ENCODE measurements at regions not wholly inside any gene's neighbourhood (a gene's known extent, or its start where the extent isn't known, plus 50 kb on each side); places are given as distances from the start of the nearest gene placed in this dataset.

- Histone ChIP-seq H3K36me3 (ENCODE audit: control insufficient read depth in 2 of 2, insufficient read depth in 2 of 2, low read length in 1 of 2) (no peaks in the 10 kb centered on the region), H3K27me3 (ENCODE audit: control insufficient read depth in 1 of 2, insufficient read depth in 2 of 2, low read length in 2 of 2) (no peaks in the 10 kb centered on the region), H3K4me3 (ENCODE audit: low read depth in 1 of 2, low read length in 2 of 2) (no peak overlapping the region), H3K4me1 (ENCODE audit: control insufficient read depth in 2 of 2, insufficient read depth in 2 of 2, low read length in 1 of 2) (no peaks in the 10 kb centered on the region), H3K27ac (ENCODE audit: low read depth in 2 of 2, low read length in 1 of 2) (no peak overlapping the region), H3K9me3 (ENCODE audit: control insufficient read depth in 2 of 2, insufficient read depth in 1 of 2, low read depth in 1 of 2, low read length in 1 of 2) (no peaks in the 10 kb centered on the region)
- WGBS, 2 donors: 20 to 27% methylated on average over 3 of the region's 3 CpGs
Measured at GRCh38 chr3:135516143-135516542, 449.4 kb upstream of the PPP2R3A start.

GRCh38 chr3:135528413-135529015 lies 437.0 kb upstream of the PPP2R3A start:
- H3K4me3 ChIP-seq (ENCODE audit: low read depth in 1 of 2, low read length in 2 of 2): no peak overlapping the region
- WGBS, 2 donors: 58 to 59% methylated on average over 3 of the region's 3 CpGs
- no peaks in the 10 kb centered on the region for H3K36me3 ChIP-seq (ENCODE audit: control insufficient read depth in 2 of 2, insufficient read depth in 2 of 2, low read length in 1 of 2)
- no peaks in the 10 kb centered on the region for H3K4me1 ChIP-seq (ENCODE audit: control insufficient read depth in 2 of 2, insufficient read depth in 2 of 2, low read length in 1 of 2)
- H3K27me3 ChIP-seq (ENCODE audit: control insufficient read depth in 1 of 2, insufficient read depth in 2 of 2, low read length in 2 of 2): no peaks in the 10 kb centered on the region
- no peaks in the 10 kb centered on the region for H3K9me3 ChIP-seq (ENCODE audit: control insufficient read depth in 2 of 2, insufficient read depth in 1 of 2, low read depth in 1 of 2, low read length in 1 of 2)
- no peak overlapping the region for H3K27ac ChIP-seq (ENCODE audit: low read depth in 2 of 2, low read length in 1 of 2)

- 41 to 54% methylated on average over 3 of the region's 3 CpGs for whole genome bisulfite sequencing, 2 donors
- H3K9me3 ChIP-seq (ENCODE audit: control insufficient read depth in 2 of 2, insufficient read depth in 1 of 2, low read depth in 1 of 2, low read length in 1 of 2): no peaks in the 10 kb centered on the region
Measured at GRCh38 chr3:135532021-135532420, 433.5 kb upstream of the PPP2R3A start.

GRCh38 chr3:135538123-135538522 lies 427.4 kb upstream of the PPP2R3A start:
- Histone ChIP-seq H3K9me3 (ENCODE audit: control insufficient read depth in 2 of 2, insufficient read depth in 1 of 2, low read depth in 1 of 2, low read length in 1 of 2) (no peaks in the 10 kb centered on the region), H3K27me3 (ENCODE audit: control insufficient read depth in 1 of 2, insufficient read depth in 2 of 2, low read length in 2 of 2) (no peaks in the 10 kb centered on the region), H3K27ac (ENCODE audit: low read depth in 2 of 2, low read length in 1 of 2) (no peak overlapping the region), H3K4me1 (ENCODE audit: control insufficient read depth in 2 of 2, insufficient read depth in 2 of 2, low read length in 1 of 2) (no peaks in the 10 kb centered on the region), H3K36me3 (ENCODE audit: control insufficient read depth in 2 of 2, insufficient read depth in 2 of 2, low read length in 1 of 2) (no peaks in the 10 kb centered on the region), H3K4me3 (ENCODE audit: low read depth in 1 of 2, low read length in 2 of 2) (no peak overlapping the region)
- WGBS, 2 donors: 55 to 65% methylated on average over 2 of the region's 2 CpGs

More at GRCh38 chr3:135532021-135532420, 433.5 kb upstream of the PPP2R3A start:
- Histone ChIP-seq H3K36me3 (ENCODE audit: control insufficient read depth in 2 of 2, insufficient read depth in 2 of 2, low read length in 1 of 2) (no peaks in the 10 kb centered on the region), H3K4me1 (ENCODE audit: control insufficient read depth in 2 of 2, insufficient read depth in 2 of 2, low read length in 1 of 2) (no peaks in the 10 kb centered on the region), H3K4me3 (ENCODE audit: low read depth in 1 of 2, low read length in 2 of 2) (no peak overlapping the region), H3K27me3 (ENCODE audit: control insufficient read depth in 1 of 2, insufficient read depth in 2 of 2, low read length in 2 of 2) (no peaks in the 10 kb centered on the region), H3K27ac (ENCODE audit: low read depth in 2 of 2, low read length in 1 of 2) (no peak overlapping the region)

GRCh38 chr3:135539351-135539750 lies 426.2 kb upstream of the PPP2R3A start:
- H3K27ac ChIP-seq (ENCODE audit: low read depth in 2 of 2, low read length in 1 of 2): no peak overlapping the region
- WGBS, 2 donors: 45 to 60% methylated on average over 4 of the region's 4 CpGs
- no peaks in the 10 kb centered on the region for H3K4me1 ChIP-seq (ENCODE audit: control insufficient read depth in 2 of 2, insufficient read depth in 2 of 2, low read length in 1 of 2)
- no peaks in the 10 kb centered on the region for H3K27me3 ChIP-seq (ENCODE audit: control insufficient read depth in 1 of 2, insufficient read depth in 2 of 2, low read length in 2 of 2)
- H3K36me3 ChIP-seq (ENCODE audit: control insufficient read depth in 2 of 2, insufficient read depth in 2 of 2, low read length in 1 of 2): no peaks in the 10 kb centered on the region
- no peak overlapping the region for H3K4me3 ChIP-seq (ENCODE audit: low read depth in 1 of 2, low read length in 2 of 2)
- H3K9me3 ChIP-seq (ENCODE audit: control insufficient read depth in 2 of 2, insufficient read depth in 1 of 2, low read depth in 1 of 2, low read length in 1 of 2): no peaks in the 10 kb centered on the region

- Histone ChIP-seq H3K36me3 (ENCODE audit: control insufficient read depth in 2 of 2, insufficient read depth in 2 of 2, low read length in 1 of 2) (no peaks in the 10 kb centered on the region), H3K27me3 (ENCODE audit: control insufficient read depth in 1 of 2, insufficient read depth in 2 of 2, low read length in 2 of 2) (no peaks in the 10 kb centered on the region), H3K9me3 (ENCODE audit: control insufficient read depth in 2 of 2, insufficient read depth in 1 of 2, low read depth in 1 of 2, low read length in 1 of 2) (no peaks in the 10 kb centered on the region), H3K4me3 (ENCODE audit: low read depth in 1 of 2, low read length in 2 of 2) (no peak overlapping the region), H3K27ac (ENCODE audit: low read depth in 2 of 2, low read length in 1 of 2) (no peak overlapping the region), H3K4me1 (ENCODE audit: control insufficient read depth in 2 of 2, insufficient read depth in 2 of 2, low read length in 1 of 2) (no peaks in the 10 kb centered on the region)
- 84 to 86% methylated on average over 3 of the region's 3 CpGs for WGBS, 2 donors
Measured at GRCh38 chr3:135539854-135540253, 425.7 kb upstream of the PPP2R3A start.

GRCh38 chr3:135549928-135550494 lies 415.5 kb upstream of the PPP2R3A start:
- Histone ChIP-seq H3K36me3 (ENCODE audit: control insufficient read depth in 2 of 2, insufficient read depth in 2 of 2, low read length in 1 of 2) (no peaks in the 10 kb centered on the region), H3K27ac (ENCODE audit: low read depth in 2 of 2, low read length in 1 of 2) (no peak overlapping the region), H3K9me3 (ENCODE audit: control insufficient read depth in 2 of 2, insufficient read depth in 1 of 2, low read depth in 1 of 2, low read length in 1 of 2) (peaks cover 0 to 3% of the 10 kb centered on the region in 2 donors), H3K4me3 (ENCODE audit: low read depth in 1 of 2, low read length in 2 of 2) (no peak overlapping the region), H3K4me1 (ENCODE audit: control insufficient read depth in 2 of 2, insufficient read depth in 2 of 2, low read length in 1 of 2) (no peaks in the 10 kb centered on the region), H3K27me3 (ENCODE audit: control insufficient read depth in 1 of 2, insufficient read depth in 2 of 2, low read length in 2 of 2) (no peaks in the 10 kb centered on the region)
- WGBS, 2 donors: 64 to 66% methylated on average over 4 of the region's 4 CpGs

- Histone ChIP-seq H3K27ac (ENCODE audit: low read depth in 2 of 2, low read length in 1 of 2) (no peak overlapping the region), H3K4me1 (ENCODE audit: control insufficient read depth in 2 of 2, insufficient read depth in 2 of 2, low read length in 1 of 2) (no peaks in the 10 kb centered on the region), H3K36me3 (ENCODE audit: control insufficient read depth in 2 of 2, insufficient read depth in 2 of 2, low read length in 1 of 2) (no peaks in the 10 kb centered on the region), H3K27me3 (ENCODE audit: control insufficient read depth in 1 of 2, insufficient read depth in 2 of 2, low read length in 2 of 2) (no peaks in the 10 kb centered on the region), H3K9me3 (ENCODE audit: control insufficient read depth in 2 of 2, insufficient read depth in 1 of 2, low read depth in 1 of 2, low read length in 1 of 2) (no peaks in the 10 kb centered on the region), H3K4me3 (ENCODE audit: low read depth in 1 of 2, low read length in 2 of 2) (no peak overlapping the region)
- WGBS, 2 donors: 79 to 82% methylated on average over 2 of the region's 2 CpGs
Measured at GRCh38 chr3:135556174-135556573, 409.4 kb upstream of the PPP2R3A start.

- Histone ChIP-seq H3K9me3 (ENCODE audit: control insufficient read depth in 2 of 2, insufficient read depth in 1 of 2, low read depth in 1 of 2, low read length in 1 of 2) (no peaks in the 10 kb centered on the region), H3K27ac (ENCODE audit: low read depth in 2 of 2, low read length in 1 of 2) (no peak overlapping the region), H3K27me3 (ENCODE audit: control insufficient read depth in 1 of 2, insufficient read depth in 2 of 2, low read length in 2 of 2) (no peaks in the 10 kb centered on the region), H3K4me3 (ENCODE audit: low read depth in 1 of 2, low read length in 2 of 2) (no peak overlapping the region), H3K4me1 (ENCODE audit: control insufficient read depth in 2 of 2, insufficient read depth in 2 of 2, low read length in 1 of 2) (no peaks in the 10 kb centered on the region), H3K36me3 (ENCODE audit: control insufficient read depth in 2 of 2, insufficient read depth in 2 of 2, low read length in 1 of 2) (no peaks in the 10 kb centered on the region)
- WGBS, 2 donors: 76 to 79% methylated on average over 8 of the region's 8 CpGs
Measured at GRCh38 chr3:135558150-135558783, 407.3 kb upstream of the PPP2R3A start.

- 76 to 82% methylated on average over 2 of the region's 2 CpGs for WGBS, 2 donors
- no peak overlapping the region for H3K27ac ChIP-seq (ENCODE audit: low read depth in 2 of 2, low read length in 1 of 2)
- no peaks in the 10 kb centered on the region for H3K36me3 ChIP-seq (ENCODE audit: control insufficient read depth in 2 of 2, insufficient read depth in 2 of 2, low read length in 1 of 2)
- no peaks in the 10 kb centered on the region for H3K4me1 ChIP-seq (ENCODE audit: control insufficient read depth in 2 of 2, insufficient read depth in 2 of 2, low read length in 1 of 2)
- no peaks in the 10 kb centered on the region for H3K9me3 ChIP-seq (ENCODE audit: control insufficient read depth in 2 of 2, insufficient read depth in 1 of 2, low read depth in 1 of 2, low read length in 1 of 2)
- no peak overlapping the region for H3K4me3 ChIP-seq (ENCODE audit: low read depth in 1 of 2, low read length in 2 of 2)
- no peaks in the 10 kb centered on the region for H3K27me3 ChIP-seq (ENCODE audit: control insufficient read depth in 1 of 2, insufficient read depth in 2 of 2, low read length in 2 of 2)
Measured at GRCh38 chr3:135558906-135559305, 406.6 kb upstream of the PPP2R3A start.

All from esophagus (tissue), 2 donors.